Psoas muscle (tissue), 7 donors: ENCODE measurements at regions not wholly inside any gene's neighbourhood (a gene's known extent, or its start where the extent isn't known, plus 50 kb on each side); places are given as distances from the start of the nearest gene placed in this dataset.
A peak's percentile ranks its signal among the peaks of the same experiment; 100 is the strongest.
"Not testable (repeated sequence)": the region's sequence is repeated elsewhere in the genome, so short reads cannot be mapped to it uniquely, and the experiment has no call there.

Experiments used
- ATAC-seq, 4 donors: fragments of 200-7000 bp; cut with Tn5 transposase; one replicate each; pipeline ENCODE4 v1.9.1; 2020; ENCODE audit warnings: moderate library complexity in 3 of 4, mild to moderate bottlenecking in 2 of 4
- DNase-seq, 2 donors: peaks; one replicate each; pipeline ENCODE4 v3.0.0-alpha.2; 2020
- H3K27ac ChIP-seq: fragments of 200-600 bp; one replicate; pipeline ENCODE4 v1.8.0; 2022
- H3K27me3 ChIP-seq, 3 donors: fragments of 200-600 bp in 1 of 3; one replicate each; pipeline versions ENCODE4 v1.6.1 to v1.8.0; 2013 to 2022; ENCODE audit warnings: low read length in 2 of 3, mild to moderate bottlenecking in 2 of 3, moderate library complexity in 1 of 3; ENCODE audit not compliant: insufficient read depth in 3 of 3
- H3K36me3 ChIP-seq, 2 donors: fragments of 200-600 bp in 1 of 2; one replicate each; pipeline versions ENCODE4 v1.6.1 to v1.8.0; 2013 to 2022; ENCODE audit warnings: low read depth in 1 of 2, mild to moderate bottlenecking in 1 of 2, moderate library complexity in 1 of 2; ENCODE audit not compliant: insufficient read depth in 1 of 2
- H3K4me1 ChIP-seq: fragments of 200-600 bp; one replicate; pipeline ENCODE4 v1.8.0; 2022
- H3K4me3 ChIP-seq: fragments of 200-600 bp; one replicate; pipeline ENCODE4 v1.8.0; 2022; ENCODE audit warnings: mild to moderate bottlenecking
- H3K9me3 ChIP-seq: fragments of 200-600 bp; one replicate; pipeline ENCODE4 v1.8.0; 2022
- WGBS, 3 donors: extraction: QIAGEN DNeasy Blood & Tissue Kit; methylation state at CpG; one replicate each; pipeline versions ENCODE4 v1.1.6 to v1.1.7; 2013; 5-methylcytosine and 5-hydroxymethylcytosine counted together
- intact Hi-C, 2 donors: fragments of 100-400 bp; cut with DNase I; formaldehyde crosslinking; loops; one replicate each; pipeline versions ENCODE4 v1.11.0 to v1.14.2; 2022
- donor health status: healthy with polysubstance abuse.
- donor health status: DM: no; HTN: no; CAD: no; lungs with moderate emphysema.
- donor health status: Bipolar disorder and iron deficiency.
- donor health status: healthy.
- donor health status: DM: yes; HTN: yes; CAD: no.
- donor health status: DM: no; HTN: no; CAD: no.
- donor health status: DM: yes; HTN: yes; CAD: no.

DNA sequence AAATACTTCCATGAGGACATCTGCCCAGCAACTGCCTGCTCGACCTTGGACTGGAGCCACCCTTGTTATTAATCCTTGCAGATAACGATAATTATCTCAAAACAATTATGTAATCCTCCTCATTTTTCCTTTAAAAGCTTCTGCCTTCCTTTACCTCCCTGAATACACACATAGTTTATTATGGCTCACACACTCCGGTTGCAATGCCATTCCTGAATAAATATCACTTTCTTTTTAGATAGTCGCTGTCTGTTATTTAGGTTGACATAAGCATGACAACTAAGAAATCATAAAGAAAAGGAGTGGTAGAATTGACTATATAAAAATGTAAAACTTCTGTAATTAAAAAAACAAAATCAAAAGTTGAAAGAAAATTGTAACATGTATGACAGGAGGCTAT, 64.8 kb downstream of the B4GALT7 start:
- H3K36me3 ChIP-seq, DNase-seq, H3K27ac ChIP-seq, H3K4me3 ChIP-seq, H3K4me1 ChIP-seq, H3K9me3 ChIP-seq, ATAC-seq, intact Hi-C loops, H3K27me3 ChIP-seq: not testable (repeated sequence)
- 61 to 82% (median 81%) methylated on average over 2 to 3 of the region's 4 CpGs for WGBS, 3 donors

DNA sequence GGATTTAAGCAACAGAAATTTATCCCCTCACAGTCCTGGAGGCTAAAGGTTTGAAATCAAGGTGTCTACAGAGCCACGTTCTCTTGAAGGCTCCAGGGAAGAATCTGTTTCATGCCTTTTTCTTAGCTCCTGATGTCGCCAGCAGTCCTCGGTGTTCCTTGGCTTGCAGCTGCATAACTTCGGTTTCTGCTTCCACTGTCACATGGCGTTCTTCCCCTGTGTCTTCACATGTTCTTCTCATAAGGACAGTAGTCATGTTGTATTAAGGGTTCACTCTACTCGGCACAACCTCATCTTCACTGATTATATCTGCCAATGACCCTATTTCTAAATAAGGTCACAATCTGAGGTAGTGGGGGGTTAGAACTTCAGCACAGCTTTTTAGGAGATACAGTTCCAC, 65.2 kb downstream of the B4GALT7 start:
- H3K9me3 ChIP-seq, intact Hi-C loops, H3K4me3 ChIP-seq, H3K27me3 ChIP-seq, H3K4me1 ChIP-seq, H3K36me3 ChIP-seq, DNase-seq: not testable (repeated sequence)
- peak overlapping the region; percentile 49 for H3K27ac ChIP-seq
- peak; percentile 69 to 96 (median 87) for ATAC-seq
- WGBS, 3 donors = 27 to 47% methylated on average over 3 to 4 of the region's 6 CpGs; no CpG with 5 or more reads in 1 of the 3 donors

DNA sequence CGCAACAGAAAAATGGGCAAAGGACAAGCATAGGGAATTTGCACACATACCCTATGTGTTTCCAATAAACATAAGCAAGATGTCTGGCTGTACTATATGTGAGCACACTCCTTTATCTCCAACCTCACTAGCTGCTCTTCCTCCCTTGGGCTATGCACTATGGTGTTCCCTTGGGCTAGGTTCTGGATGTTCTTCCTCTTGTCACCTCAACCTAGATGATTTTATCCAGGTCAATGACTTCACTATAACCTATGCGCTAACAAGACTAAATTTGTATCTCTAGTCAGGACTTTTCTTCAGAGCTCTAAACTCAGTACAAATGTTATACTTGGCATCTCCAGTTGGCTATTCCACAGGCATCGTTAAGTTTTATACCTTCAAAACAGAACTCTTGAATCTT, 66.0 kb downstream of the B4GALT7 start:
- H3K27ac ChIP-seq = peak overlapping the region; percentile 49
- H3K4me1 ChIP-seq, H3K27me3 ChIP-seq, DNase-seq, H3K9me3 ChIP-seq, H3K36me3 ChIP-seq, intact Hi-C loops, H3K4me3 ChIP-seq: not testable (repeated sequence)
- WGBS, 3 donors = 86 to 100% methylated on average over 1 of the region's 3 CpGs; no CpG with 5 or more reads in 1 of the 3 donors
- ATAC-seq = peak in 2 of 4 donors; percentile 68 to 77

DNA sequence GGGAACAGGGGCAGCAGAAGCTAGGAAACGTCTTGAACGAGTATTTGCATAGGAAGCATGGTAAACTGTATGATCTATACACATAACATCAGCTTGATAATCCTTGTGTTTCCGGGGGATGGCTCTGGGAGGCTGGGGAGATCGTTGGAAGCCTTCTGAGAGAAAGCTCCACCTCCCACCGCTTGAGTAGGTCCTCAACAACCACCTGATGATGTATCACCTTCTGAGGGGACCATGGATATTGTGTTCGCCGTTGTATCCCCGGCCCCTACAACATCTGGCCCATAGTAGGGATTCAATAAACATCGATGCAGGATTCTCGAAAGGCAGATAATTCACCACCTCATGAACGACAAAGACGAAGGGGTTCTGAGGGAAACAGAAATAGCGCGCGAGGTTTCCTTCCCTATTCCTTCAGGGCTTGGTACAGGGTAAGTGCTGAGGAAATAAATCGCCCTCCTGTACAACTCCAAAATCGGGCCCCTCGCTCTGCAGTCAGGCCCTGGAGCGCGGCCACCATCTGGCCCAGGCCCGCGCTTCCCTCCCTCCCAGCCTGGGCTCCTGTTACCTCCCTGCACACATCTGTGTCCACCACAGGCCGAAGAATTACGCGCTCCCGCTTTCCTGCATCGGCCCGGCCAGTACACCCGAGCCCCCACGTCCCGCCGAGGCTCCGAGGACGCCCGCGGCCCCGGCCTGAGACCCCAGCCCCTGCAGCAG, 71.3 kb downstream of the B4GALT7 start:
- DNase-seq, H3K27ac ChIP-seq, H3K4me1 ChIP-seq, H3K9me3 ChIP-seq, H3K27me3 ChIP-seq, H3K36me3 ChIP-seq, intact Hi-C loops: not testable (repeated sequence)
- peak; percentile 71 to 86 (median 76) for ATAC-seq
- WGBS, 3 donors = 19 to 31% (median 25%) methylated on average over 5 to 7 of the region's 37 CpGs
- peak overlapping the region; percentile 52 for H3K4me3 ChIP-seq

DNA sequence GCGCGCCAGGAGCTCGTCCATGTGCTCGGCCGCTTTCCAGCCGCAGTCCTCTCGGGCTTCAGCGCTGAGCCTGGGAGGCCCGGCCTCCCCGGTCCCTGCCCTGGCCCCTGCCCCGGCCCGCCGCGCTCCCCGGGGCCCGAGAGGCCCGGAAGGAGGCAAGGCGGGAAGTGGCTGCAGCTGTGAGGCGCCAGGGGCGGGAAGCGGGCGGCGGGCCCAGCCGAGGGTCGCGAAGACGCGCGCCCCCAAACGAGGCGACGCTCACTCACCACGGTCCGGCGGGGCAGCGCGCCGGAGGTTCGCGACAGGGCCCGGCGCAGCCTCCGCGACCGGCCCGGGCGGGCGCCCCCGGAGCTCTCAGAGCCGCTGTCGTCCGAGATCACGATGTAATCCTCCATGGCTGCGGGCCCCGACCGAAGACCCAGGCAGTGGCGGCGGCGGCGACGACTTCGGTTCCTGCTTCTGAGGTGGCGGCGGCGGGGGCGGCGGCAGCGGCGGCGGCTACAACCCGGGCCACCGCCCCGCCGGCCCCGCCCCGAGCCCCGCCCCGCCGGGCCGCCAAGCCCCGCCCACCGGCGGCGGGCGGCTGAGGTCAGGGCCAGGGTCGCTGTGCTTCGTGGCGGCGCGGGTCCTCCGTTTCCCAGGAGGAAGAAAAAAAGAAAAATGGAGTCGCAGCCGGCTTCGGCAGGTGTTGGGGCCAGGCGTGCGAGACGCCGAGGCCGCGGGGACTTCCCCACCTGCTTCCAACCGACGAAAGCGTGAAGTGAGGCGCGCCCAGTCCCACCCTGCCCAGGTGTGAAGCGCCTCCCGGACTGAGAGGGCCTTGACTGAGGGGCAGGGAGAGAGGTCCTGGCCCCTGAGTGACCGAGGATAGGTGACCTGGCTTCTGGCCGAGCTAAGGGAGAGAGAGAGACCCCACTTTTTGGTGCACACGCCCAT, 72.1 kb downstream of the B4GALT7 start:
- H3K4me1 ChIP-seq, H3K9me3 ChIP-seq, intact Hi-C loops, H3K27ac ChIP-seq, H3K27me3 ChIP-seq, H3K36me3 ChIP-seq: not testable (repeated sequence)
- peak; percentile 66 to 80 for DNase-seq
- peak overlapping the region; percentile 58 for H3K4me3 ChIP-seq
- WGBS, 3 donors = 0 to 1% (median 0%) methylated on average over 19 to 36 of the region's 110 CpGs
- peak; percentile 72 to 82 (median 78) for ATAC-seq
